HG03378 (cell line): ENCODE measurements at regions not wholly inside any gene's neighbourhood (a gene's known extent, or its start where the extent isn't known, plus 50 kb on each side); places are given as distances from the start of the nearest gene placed in this dataset.
A peak's percentile ranks its signal among the peaks of the same experiment; 100 is the strongest.
"Not testable (repeated sequence)": the region's sequence is repeated elsewhere in the genome, so short reads cannot be mapped to it uniquely, and the experiment has no call there.

Experiments
- ATAC-seq: cut with Tn5 transposase; IDR thresholded peaks from one replicate; pipeline ENCODE4 v1.9.1; 2021; ENCODE audit warnings: mild to moderate bottlenecking, moderate library complexity; ENCODE audit not compliant: unreplicated experiment

DNA sequence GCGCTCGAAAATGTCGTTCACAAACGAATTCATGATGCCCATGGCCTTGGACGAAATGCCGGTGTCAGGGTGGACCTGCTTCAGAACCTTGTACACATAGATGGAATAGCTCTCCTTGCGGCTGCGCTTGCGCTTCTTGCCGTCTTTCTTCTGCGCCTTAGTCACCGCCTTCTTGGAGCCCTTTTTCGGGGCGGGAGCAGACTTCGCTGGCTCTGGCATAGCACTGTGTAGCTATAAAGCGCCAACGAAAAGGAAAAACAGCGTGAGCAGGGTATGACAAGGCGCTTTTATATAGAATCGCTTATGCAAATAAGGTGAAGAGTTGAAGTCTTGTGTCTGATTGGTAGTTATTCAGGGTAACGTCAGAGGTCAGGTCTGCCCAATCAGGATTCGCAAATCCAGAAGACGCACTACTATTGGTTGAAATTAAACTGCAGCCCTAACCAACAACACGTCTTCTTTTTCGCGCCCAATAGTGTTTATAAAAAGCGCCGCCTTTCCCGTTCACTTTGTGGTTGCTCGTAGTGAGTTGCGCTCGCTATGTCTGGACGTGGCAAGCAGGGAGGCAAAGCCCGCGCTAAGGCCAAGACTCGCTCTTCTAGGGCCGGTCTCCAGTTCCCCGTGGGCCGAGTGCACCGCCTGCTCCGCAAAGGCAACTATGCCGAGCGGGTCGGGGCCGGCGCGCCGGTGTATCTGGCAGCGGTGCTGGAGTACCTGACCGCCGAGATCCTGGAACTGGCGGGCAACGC is 114.8 kb upstream of the PRSS16 start:
- peak; percentile 77 for ATAC-seq

DNA sequence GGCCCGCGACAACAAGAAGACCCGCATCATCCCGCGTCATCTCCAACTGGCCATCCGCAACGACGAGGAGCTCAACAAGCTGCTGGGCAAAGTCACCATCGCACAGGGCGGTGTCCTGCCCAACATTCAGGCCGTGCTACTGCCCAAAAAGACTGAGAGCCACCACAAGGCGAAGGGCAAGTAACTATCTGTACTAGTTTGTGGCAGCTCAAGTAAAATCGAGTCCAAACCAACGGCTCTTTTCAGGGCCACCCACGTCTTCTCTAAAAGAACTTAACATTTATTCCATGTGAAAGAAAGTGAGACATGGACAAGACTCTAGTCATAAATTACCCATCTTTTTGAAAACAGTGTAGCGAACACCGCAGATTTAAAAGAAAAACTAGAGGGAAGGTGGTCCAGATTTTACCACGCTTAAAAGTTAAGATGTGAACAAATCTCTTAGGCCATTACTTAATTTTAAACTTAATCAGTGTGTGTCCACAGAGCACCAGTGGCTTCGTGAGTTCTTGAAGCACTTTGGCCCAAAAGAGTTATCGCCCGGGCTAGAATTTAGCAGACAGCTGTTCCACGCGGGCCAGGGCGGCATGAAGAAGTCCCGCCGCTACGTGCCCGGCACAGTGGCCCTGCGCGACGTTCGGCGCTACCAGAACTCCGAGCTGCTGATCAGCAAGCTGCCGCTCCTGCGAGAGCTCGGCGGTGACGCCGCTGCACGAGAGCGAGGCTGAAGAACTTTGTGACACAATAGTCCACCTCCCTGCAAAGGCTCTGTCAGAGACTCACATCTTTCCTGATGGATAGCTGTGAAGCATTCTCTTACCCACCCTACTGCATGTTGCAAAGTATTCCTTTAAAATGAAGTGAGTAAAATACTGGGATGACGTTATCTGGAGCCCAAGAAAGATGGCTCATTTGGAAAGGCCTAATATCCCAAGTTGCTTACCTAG is 113.9 kb upstream of the PRSS16 start:
- ATAC-seq, result no peak

DNA sequence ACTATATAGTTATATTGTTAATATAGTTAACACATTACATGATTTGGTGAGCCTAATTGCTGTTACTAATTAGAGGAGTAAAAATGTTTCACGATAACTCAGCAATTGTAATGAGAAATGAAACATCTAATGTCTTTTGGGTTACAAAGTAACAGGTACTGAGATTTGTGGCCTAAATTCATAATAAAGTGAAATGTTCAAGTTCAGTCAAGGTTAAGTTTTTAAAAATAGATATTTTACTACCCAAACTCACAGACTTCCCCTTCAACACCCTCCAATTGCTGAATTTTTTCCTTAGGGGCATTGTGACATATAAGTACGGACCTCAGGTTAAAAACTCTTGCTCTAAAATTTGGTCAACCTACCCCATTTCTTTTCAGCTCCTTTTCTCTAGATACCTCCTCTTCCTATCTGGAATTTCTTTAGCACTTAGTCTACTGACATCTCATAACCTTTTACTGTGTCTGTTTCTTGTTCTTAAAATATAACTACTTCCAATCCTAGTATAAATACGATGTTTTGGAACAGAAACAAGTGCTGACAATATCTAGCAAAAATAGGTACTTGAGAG is 112.3 kb upstream of the PRSS16 start:
- ATAC-seq, result no peak

DNA sequence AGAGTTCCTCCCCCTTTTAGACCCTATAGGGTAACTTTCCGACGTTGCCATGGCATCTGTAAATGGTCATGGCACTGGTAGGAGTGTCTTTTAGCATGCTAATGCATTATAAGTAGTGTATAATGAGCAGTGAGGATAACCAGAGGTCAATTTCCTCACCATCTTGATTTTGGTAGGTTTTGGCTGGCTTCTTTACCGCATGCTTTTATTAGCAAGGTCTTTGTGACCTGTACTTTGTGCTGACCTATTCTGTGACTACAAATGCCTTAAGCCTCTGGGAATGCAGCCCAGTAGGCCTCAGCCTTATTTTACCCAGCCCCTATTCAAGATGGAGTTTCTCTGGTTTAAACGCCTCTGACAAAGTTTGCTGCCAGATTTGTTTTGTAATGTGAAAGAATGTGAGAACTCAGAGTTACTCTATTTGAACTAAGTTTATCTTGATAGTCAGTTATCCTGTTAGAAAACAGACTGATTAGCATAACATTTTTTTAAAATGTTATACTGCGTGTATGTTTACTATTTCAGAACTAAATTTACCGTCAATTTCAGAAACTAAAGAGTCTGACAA is 111.3 kb upstream of the PRSS16 start:
- no peak for ATAC-seq

DNA sequence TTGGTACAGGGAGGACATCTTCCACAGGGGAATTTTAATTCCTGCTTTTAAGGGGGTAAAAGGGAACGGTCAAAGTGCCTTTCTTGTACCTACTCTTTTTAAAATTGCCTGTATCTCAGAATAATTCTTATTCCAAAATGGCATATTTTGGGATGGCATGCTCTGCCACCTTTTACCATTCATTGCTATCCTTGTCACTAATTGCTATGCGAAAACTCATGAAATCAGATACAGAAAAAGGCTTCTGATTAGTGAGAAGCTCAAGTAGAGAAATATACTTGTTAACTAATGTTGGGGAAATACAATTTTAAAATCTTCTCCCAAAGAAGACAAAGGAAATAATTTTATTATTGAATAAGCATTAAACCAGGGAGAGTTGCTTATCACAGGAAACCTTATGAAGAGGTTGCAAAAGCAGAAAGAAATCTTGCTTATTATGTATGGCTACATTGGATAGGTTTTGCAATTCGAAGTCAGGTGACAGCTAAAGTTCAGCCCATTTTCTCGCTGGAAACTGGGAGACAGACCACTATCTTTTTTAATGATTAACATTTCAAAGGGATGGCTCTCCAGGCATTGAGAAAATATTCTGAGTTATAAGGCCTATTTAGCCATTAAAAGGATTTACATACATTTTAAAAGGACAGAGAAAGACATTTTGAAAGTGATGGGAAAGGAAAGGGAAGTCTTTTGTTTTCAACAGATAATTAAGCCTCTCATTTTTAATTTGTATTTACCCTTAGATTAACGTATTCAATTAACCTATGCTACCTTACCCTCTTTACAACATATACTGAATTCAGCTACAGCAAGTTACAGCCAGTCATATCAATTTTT is 110.3 kb upstream of the PRSS16 start:
- ATAC-seq, result no peak

DNA sequence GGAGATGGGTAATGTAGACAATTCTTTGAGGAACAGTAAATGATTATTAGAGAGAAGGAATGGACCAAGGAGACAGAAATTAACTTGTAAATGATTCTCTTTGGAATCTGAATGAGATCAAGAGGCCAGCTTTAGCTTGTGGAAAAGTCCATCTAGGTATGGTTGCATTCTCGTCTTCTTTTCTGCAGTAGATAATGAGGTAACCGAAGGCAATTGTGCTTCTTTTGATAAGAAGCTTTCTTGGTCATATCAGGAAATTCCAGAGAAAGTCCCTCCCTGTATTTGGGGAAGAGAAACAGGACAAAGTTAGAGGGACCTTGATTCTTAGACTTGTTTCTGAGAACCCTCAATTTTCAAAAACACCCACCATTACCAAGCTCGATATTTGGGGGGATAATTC is 109.1 kb upstream of the PRSS16 start:
- ATAC-seq, result no peak

DNA sequence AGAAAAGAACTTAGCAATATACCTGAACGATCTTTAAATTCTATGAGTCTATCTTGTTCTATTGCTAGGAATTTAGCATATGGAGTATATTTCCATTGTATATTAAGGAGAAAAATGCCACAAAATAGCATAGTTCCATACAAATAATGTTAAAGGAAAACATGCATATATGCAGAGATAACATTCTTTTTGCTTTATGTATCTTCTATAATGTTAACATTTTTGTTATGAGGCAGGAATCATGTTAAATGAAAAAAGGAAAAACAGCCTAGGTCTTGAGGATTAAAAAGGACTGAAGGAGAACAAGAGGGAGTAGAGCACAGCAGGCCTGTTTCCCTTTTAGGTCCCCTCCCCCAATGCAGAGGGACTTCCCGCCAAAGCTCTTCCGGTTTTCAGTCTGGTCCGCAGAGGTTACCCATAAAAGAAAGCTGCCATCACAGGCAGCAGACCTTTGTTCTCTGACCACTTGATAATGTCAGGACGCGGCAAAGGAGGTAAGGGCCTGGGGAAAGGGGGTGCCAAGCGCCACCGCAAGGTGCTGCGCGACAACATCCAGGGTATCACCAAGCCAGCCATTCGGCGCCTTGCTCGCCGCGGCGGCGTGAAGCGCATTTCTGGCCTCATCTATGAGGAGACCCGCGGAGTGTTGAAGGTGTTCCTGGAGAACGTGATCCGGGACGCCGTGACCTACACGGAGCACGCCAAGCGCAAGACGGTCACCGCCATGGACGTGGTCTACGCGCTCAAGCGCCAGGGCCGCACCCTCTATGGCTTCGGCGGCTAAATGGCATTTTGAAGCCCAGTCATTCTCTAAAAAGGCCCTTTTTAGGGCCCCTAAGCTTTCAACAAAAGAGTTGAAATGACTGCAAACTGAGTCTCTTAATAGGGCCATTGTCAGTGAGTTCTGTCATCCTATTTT is 108.4 kb upstream of the PRSS16 start:
- ATAC-seq, result peak; percentile 49

DNA sequence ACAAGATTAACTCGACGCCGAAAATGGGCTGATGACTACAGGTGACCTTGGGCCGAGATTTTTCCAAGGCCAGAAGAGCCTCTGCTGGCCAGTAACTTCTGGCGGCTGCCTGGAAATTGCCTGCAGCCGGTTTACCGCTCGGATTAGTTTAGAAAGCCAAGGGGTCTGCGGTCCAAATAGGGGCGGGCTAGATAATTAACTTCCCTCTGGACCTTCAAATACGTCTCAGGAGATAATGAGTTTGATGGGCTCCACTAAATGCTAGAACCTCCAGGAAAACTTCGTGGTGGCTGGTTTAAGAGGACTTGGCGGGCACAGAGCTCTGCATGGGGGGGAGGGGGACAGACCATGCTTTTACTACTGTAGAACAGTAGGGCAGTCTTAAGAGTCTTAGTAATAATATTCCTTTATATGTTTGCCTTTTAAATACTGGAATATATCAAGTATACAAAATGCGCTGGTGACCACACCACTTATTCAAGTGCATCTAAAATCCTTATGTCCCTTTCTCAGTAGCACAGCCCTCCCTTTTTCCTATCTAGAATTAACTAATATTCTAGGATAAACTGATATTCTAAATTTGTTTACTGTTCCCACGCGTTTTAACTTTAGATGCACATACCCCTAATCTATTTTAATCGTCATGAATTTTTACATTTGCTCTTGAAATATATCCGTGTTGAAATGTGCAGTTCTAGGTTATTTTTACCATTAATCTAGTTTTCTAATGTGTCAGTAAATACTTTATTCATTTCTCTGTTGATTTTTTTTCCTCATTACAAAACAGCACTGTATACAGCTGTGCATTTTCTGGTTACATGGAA is 107.5 kb upstream of the PRSS16 start:
- no peak for ATAC-seq

DNA sequence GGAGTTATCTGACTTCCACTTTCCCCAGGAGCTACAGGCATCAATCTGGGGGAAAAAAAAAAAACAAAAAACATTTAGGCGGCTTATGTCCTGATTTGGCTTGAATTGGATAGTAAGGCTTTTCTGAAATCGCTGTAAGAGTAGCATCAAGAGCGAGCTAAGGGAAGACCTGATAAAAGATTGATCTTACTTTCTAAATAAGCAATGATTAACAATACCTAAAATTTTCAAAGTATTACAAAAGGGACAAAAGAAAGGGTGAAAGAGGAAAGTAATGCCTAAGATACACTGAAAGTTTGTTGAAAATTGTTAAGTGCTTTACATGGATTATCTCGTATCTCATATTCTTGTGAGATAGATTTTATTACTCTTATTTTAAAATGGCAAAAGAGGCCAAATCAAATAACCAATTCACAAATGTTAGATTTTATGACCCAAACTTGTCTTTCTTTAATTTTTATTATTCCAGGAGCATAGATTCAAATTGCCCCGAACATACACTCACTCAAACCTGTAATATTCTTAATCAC is 106.4 kb upstream of the PRSS16 start:
- ATAC-seq, result no peak

DNA sequence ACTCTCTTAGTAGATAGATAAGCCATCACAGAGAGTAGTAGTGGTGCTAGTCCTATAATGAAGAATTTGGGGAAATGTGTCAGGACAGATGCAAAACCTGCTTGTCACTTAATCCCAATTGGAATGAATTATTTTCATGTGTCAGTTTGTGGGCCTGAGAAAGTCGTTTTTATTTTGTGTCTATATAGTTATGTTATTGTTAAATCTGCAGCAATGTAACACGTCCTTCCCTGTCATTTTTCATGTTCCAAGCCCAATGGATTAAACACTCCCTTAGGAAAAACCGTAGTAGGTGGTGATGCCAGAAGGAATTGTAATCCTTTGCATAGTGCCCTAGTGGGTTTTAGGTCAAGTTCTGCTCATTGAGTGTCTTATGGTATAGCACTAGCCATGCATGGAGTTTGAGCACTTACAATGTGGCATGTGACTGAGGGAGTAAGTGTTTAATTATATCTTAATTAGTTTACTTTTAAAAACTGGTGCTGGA is 105.9 kb upstream of the PRSS16 start:
- ATAC-seq, result no peak

DNA sequence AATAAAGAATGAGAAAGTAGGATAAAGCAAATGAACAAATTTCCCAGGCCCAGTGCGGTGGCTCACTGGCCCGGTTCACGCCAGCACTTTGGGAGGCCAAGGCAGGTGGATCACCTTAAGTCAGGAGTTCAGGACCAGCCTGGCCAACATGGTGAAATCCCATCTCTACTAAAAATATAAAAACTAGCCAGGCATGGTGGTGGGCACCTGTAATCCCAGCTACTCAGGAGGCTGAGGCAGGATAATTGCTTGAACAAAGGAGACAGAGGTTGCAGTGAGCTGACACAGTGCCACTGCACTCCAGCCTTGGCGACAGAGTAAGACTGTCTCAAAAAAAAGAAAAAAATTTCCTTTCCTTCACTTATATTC is 104.5 kb upstream of the PRSS16 start:
- not testable (repeated sequence) for ATAC-seq

DNA sequence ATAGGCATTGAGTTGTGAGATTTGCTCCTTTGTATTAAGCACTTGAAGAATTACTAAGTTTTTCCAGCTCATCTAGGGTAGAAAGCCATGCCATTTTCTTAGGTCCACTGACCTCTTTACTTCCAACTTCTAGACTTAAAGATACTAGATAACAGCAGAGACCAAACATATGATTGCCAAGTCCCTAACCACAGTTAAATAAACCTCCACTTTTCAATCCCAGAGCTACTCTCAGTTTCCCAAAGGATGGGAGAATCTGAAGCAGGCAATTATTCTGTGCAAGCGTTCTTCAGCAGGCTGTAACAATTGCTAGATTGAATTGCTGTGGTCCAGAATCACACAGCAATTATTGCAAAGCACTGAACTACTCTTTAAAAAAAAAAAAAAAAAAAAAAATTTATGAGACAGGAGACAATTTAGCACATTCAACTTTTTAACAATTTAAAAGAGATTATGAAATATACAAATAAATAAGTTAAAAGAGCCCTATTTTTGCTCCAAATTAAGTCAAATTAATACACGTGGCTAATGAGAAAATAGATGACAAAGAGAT is 104.0 kb upstream of the PRSS16 start:
- ATAC-seq, result no peak

DNA sequence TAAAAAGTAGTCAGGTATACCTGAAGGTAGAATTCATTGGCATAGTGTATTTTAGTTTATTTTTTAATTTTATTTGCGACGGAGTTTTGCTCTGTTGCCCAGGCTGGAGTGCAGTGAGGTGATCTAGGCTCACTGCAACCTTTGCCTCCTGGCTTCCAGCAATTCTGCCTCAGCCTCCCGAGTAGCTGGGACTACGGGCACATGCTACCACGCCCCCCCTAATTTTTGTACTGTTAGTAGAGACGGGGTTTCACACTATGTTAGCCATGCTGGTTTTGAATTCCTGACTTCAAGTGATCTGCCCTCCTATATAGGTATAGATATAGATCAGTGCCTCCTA is 102.8 kb upstream of the PRSS16 start:
- no peak for ATAC-seq

DNA sequence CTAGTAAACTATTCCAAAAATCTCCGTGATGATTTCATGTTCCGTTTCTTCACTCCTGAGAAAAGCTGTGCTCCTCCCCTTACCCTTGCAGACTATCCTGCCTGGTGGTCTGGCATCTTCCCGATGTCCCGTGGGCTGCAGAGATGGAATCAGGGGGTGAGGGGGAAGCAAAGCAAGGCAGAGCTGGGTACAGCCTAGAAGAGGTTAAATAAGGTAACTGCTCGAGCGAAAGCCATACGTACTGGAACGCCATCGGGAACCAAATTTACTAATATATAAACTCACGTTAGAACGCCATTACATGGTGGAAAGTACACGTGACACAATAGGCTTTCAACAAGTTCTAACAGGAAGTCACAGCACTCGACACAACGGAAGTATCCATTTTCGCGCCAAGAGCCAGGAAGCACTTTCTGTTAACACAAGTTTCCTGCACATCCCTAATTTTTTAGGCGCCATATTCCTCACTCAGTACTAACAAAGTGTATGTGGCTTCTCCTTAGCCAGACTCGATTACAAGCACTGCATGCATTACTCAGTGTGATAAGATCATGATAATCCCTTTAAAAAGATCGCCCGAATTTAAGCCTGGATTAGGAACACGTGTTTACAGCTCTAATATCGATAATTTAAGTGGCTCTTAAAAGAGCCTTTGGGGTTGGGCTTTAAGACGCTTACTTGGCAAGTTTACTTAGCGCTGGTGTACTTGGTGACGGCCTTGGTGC is 101.6 kb upstream of the PRSS16 start:
- ATAC-seq, result peak; percentile 26

DNA sequence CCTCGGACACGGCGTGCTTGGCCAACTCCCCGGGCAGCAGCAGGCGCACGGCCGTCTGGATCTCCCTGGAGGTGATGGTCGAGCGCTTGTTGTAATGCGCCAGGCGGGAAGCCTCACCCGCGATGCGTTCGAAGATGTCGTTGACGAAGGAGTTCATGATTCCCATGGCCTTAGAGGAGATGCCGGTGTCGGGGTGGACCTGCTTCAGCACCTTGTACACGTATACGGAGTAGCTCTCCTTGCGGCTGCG is 101.1 kb upstream of the PRSS16 start:
- ATAC-seq, result not testable (repeated sequence)

DNA sequence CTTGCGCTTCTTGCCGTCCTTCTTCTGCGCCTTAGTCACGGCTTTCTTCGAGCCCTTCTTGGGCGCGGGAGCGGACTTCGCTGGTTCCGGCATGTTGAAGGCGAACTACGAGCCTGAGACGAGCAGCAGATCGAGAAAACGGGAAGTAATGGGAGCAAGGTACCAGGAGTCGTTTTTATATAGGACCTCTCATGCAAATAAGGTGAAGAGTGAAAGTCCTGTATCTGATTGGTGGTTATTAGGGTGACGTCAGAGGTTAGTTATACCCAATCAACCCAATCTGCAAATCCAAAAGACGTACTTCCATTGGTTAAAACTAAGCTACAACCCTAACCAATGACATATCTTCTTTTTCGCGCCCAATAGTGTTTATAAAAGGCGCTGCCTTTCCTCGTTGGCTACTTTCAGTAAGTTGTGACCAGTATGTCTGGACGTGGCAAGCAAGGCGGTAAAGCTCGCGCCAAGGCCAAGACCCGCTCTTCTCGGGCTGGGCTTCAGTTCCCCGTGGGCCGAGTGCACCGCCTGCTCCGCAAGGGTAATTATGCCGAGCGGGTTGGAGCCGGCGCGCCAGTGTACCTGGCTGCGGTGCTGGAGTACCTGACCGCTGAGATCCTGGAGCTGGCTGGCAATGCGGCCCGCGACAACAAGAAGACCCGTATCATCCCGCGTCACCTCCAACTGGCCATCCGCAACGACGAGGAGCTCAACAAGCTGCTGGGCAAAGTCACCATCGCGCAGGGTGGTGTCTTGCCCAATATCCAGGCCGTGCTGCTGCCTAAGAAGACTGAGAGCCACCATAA is 100.6 kb upstream of the PRSS16 start:
- ATAC-seq, result peak; percentile 84

DNA sequence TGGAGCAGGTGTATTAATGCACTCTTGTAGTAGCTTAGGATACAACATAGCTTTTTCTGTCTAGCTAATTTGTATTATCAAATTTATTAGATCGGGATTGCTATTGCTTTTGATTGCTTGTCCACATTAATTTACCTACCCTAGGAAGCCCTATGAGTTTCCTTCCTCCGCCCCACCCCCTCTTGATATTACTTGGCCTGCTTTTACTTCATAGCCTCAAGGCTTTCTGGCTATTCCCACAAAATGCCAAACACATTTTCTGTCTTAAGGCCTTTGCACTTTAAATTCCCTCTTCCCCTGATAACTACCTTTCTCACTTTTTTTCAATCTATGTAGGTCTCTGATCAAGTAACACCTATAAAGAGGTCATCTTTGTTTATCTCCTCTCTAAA is 99.1 kb upstream of the PRSS16 start:
- no peak for ATAC-seq
